Transverse colon (tissue), 3 donors: ENCODE measurements at regions not wholly inside any gene's neighbourhood (a gene's known extent, or its start where the extent isn't known, plus 50 kb on each side); places are given as distances from the start of the nearest gene placed in this dataset.

Source experiments
- EP300 ChIP-seq: sonication (generic); formaldehyde crosslinking; IDR thresholded peaks from one replicate; pipeline ENCODE4 v1.6.1; 2017; ENCODE audit warnings: antibody characterized with exemption, low read depth
- POLR2A ChIP-seq: fragments of 450-650 bp; IDR thresholded peaks from one replicate; pipeline ENCODE4 v1.6.1; 2016; ENCODE audit warnings: antibody characterized with exemption, mild to moderate bottlenecking, moderate library complexity
- TF ChIP-seq, protein P1 (sequence below), 5 experiments: fragments of 200-600 bp in 3 of 5; fragments of 450-650 bp in 2 of 5; sonication (generic) in 3 of 5; IDR thresholded peaks; 1 replicate in 2 of 5; 2 replicates in 3 of 5; pipeline ENCODE4 v1.5.1; 2016 to 2017; ENCODE audit warnings: antibody characterized with exemption in 5 of 5, inconsistent platforms in 3 of 5, mild to moderate bottlenecking in 2 of 5, moderate library complexity in 1 of 5

DNA sequence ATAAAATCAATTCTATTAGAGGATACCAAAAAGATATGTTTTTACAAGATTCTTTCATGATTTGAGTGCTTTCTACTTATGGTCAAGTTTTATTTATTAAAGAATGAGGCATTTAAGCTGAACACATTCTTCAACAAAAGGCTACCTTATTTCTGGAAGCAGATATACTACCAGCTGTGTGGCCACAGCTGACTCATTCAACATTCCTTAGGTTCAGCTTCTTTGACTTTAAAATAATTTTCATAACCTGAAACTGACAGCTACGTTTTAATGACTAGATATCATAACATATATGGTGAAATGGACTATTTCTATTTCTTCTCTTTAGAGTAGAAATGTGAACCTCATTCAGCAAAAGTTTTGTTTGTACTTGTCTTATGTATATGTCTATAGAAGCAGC lies 414.2 kb upstream of the SEMA3C start:
- TF ChIP-seq, protein P1, sequence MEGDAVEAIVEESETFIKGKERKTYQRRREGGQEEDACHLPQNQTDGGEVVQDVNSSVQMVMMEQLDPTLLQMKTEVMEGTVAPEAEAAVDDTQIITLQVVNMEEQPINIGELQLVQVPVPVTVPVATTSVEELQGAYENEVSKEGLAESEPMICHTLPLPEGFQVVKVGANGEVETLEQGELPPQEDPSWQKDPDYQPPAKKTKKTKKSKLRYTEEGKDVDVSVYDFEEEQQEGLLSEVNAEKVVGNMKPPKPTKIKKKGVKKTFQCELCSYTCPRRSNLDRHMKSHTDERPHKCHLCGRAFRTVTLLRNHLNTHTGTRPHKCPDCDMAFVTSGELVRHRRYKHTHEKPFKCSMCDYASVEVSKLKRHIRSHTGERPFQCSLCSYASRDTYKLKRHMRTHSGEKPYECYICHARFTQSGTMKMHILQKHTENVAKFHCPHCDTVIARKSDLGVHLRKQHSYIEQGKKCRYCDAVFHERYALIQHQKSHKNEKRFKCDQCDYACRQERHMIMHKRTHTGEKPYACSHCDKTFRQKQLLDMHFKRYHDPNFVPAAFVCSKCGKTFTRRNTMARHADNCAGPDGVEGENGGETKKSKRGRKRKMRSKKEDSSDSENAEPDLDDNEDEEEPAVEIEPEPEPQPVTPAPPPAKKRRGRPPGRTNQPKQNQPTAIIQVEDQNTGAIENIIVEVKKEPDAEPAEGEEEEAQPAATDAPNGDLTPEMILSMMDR (IDR thresholded peaks at IDR 0.05): no peak
- TF ChIP-seq POLR2A (no peak), EP300 (no peak)
